ENCODE measurements at regions not wholly inside any gene's neighbourhood (a gene's known extent, or its start where the extent isn't known, plus 50 kb on each side); places are given as distances from the start of the nearest gene placed in this dataset.
"Not testable (repeated sequence)": the region's sequence is repeated elsewhere in the genome, so short reads cannot be mapped to it uniquely, and the experiment has no call there.

DNA sequence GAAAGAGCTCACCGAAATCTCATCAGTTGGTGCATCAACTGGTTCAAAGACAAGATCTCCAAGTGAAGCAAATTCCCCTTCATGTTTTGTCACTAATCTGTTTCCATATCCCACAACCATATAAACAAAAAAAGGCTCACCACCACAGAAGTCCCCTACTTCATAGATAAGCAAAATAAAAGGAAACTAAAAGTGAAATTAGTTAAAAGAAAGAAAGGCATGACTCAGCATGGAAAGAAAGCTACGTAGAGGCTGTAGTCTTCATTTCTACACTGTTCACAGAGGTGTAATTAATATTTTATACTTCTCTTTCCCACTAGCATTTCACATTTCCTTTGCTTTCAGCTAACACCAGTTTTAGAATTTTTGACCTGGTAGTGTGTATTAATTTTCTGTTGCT lies 208.0 kb downstream of the CYLC2 start:
- no peak for DNase-seq (ENCODE audit: low spot score)
- Histone ChIP-seq H2BK120ac (ENCODE audit: low read depth, low read length) (no peak overlapping the region), H3K27ac (replicated peaks; ENCODE audit: low read length) (no peak overlapping the region), H3K79me1 (ENCODE audit: low read depth, low read length) (no peaks in the 10 kb centered on the region), H2AFZ (ENCODE audit: low read length) (no peak overlapping the region), H2BK15ac (ENCODE audit: low read length) (no peak overlapping the region), H2AK5ac (ENCODE audit: low read depth, low read length) (no peak overlapping the region), H3K9me3 (replicated peaks in 1 of 2; ENCODE audit: control insufficient read depth in 2 of 2, insufficient read depth in 1 of 2, low read depth in 1 of 2, low read length in 2 of 2) (no peaks in the 10 kb centered on the region), H2BK12ac (ENCODE audit: low read length) (no peak overlapping the region), H3K18ac (ENCODE audit: low read length) (no peak overlapping the region), H3K9ac (ENCODE audit: low read depth, low read length, poor library complexity) (no peak overlapping the region), H3K36me3 (replicated peaks in 1 of 2; ENCODE audit: control insufficient read depth in 2 of 2, insufficient read depth in 2 of 2, low read length in 2 of 2) (no peaks in the 10 kb centered on the region), H3K27me3 (ENCODE audit: control insufficient read depth in 3 of 3, insufficient read depth in 3 of 3, low read depth in 1 of 3, low read length in 3 of 3) (no peaks in the 10 kb centered on the region), H3K4ac (ENCODE audit: low read length) (no peak overlapping the region), H4K91ac (ENCODE audit: low read depth, low read length, poor library complexity) (no peak overlapping the region), H3K4me1 (ENCODE audit: control insufficient read depth in 2 of 2, insufficient read depth in 1 of 2, low read depth in 1 of 2, low read length in 2 of 2) (no peaks in the 10 kb centered on the region), H3K23ac (ENCODE audit: low read depth, low read length, poor library complexity) (no peak overlapping the region), H3K4me2 (ENCODE audit: insufficient read depth, low read length, poor library complexity, severe bottlenecking) (no peak overlapping the region), H3K4me3 (ENCODE audit: low read length in 2 of 2) (no peak overlapping the region), H3K14ac (ENCODE audit: low read length) (no peak overlapping the region), H2BK5ac (ENCODE audit: low read length) (no peak overlapping the region), H4K8ac (ENCODE audit: low read depth, low read length) (no peak overlapping the region)
- WGBS, 2 donors (ENCODE audit: extremely low coverage in 2 of 2, insufficient read length in 2 of 2, insufficient replicate concordance in 1 of 2) = no CpG with 5 or more reads among the region's 2 CpGs

DNA sequence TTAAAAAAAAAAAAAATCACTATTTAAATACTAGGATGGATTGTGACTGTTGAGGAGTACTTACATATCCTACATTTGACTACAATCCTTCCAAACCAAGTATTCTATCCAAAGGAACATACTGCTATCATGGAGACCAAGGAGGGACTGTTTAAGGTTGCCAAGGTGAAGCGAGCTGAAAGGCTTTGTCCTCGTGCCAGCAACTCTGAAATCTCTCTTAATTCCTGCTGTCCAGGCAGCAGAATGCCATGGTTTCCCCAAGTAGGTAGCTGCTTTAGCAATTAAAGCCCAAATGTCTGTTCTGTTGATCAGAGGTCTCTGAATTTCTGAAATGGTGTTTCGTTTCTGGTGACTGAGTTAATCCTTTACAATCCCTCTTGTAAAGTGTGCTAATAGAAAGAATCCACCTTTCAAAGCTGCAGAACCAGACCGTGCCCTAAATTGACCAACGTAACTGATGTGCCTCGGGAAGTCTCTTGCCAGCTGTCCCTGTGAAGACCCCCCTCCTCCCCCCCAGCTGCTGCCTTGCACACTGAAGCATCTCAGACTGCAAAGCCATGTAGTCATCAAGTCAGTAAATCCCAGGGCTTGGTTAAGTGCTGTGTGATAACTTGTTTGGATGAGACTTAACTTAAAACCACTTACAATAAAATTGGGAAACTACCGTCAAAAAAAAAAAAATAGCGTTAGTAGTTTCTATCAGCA lies 210.9 kb downstream of the CYLC2 start:
- H3K14ac ChIP-seq (ENCODE audit: low read length); H2BK15ac ChIP-seq (ENCODE audit: low read length); H4K91ac ChIP-seq (ENCODE audit: low read depth, low read length, poor library complexity); DNase-seq (ENCODE audit: low spot score); H3K79me1 ChIP-seq (ENCODE audit: low read depth, low read length); H2AK5ac ChIP-seq (ENCODE audit: low read depth, low read length); H3K27ac ChIP-seq (replicated peaks; ENCODE audit: low read length); H3K4me2 ChIP-seq (ENCODE audit: insufficient read depth, low read length, poor library complexity, severe bottlenecking); H3K4me3 ChIP-seq (ENCODE audit: low read length in 2 of 2); H3K4ac ChIP-seq (ENCODE audit: low read length); H2AFZ ChIP-seq (ENCODE audit: low read length); H2BK5ac ChIP-seq (ENCODE audit: low read length); H3K9me3 ChIP-seq (replicated peaks in 1 of 2; ENCODE audit: control insufficient read depth in 2 of 2, insufficient read depth in 1 of 2, low read depth in 1 of 2, low read length in 2 of 2); H2BK120ac ChIP-seq (ENCODE audit: low read depth, low read length); H3K9ac ChIP-seq (ENCODE audit: low read depth, low read length, poor library complexity); H3K4me1 ChIP-seq (ENCODE audit: control insufficient read depth in 2 of 2, insufficient read depth in 1 of 2, low read depth in 1 of 2, low read length in 2 of 2); H2BK12ac ChIP-seq (ENCODE audit: low read length); H4K8ac ChIP-seq (ENCODE audit: low read depth, low read length); H3K18ac ChIP-seq (ENCODE audit: low read length); H3K23ac ChIP-seq (ENCODE audit: low read depth, low read length, poor library complexity); H3K27me3 ChIP-seq (ENCODE audit: control insufficient read depth in 3 of 3, insufficient read depth in 3 of 3, low read depth in 1 of 3, low read length in 3 of 3); H3K36me3 ChIP-seq (replicated peaks in 1 of 2; ENCODE audit: control insufficient read depth in 2 of 2, insufficient read depth in 2 of 2, low read length in 2 of 2): not testable (repeated sequence)
- WGBS, 2 donors (ENCODE audit: extremely low coverage in 2 of 2, insufficient read length in 2 of 2, insufficient replicate concordance in 1 of 2) = no CpG with 5 or more reads among the region's 8 CpGs

DNA sequence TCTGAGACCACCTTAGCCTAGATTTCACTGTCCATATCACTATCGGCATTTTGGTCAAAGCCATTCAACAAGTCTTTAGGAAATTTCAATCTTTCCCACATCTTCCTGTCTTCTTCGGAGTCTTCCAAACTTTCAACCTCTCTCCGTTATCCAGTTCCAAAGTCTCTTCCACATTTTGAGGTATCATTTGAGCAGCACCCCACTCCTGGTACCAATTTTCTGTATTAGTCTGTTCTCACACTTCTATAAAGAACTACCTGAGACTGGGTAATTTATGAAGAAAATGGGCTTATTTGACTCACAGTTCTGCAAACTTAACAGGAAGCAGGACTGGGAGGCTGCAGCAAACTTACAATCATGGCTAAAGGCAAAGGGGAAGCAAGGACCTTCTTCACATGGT lies 215.5 kb downstream of the CYLC2 start:
- Histone ChIP-seq H3K14ac (ENCODE audit: low read length) (no peak overlapping the region), H3K27ac (replicated peaks; ENCODE audit: low read length) (no peak overlapping the region), H3K36me3 (replicated peaks in 1 of 2; ENCODE audit: control insufficient read depth in 2 of 2, insufficient read depth in 2 of 2, low read length in 2 of 2) (no peaks in the 10 kb centered on the region), H4K91ac (ENCODE audit: low read depth, low read length, poor library complexity) (no peak overlapping the region), H3K4me1 (ENCODE audit: control insufficient read depth in 2 of 2, insufficient read depth in 1 of 2, low read depth in 1 of 2, low read length in 2 of 2) (no peaks in the 10 kb centered on the region), H2BK15ac (ENCODE audit: low read length) (no peak overlapping the region), H2BK120ac (ENCODE audit: low read depth, low read length) (no peak overlapping the region), H3K18ac (ENCODE audit: low read length) (no peak overlapping the region), H2BK5ac (ENCODE audit: low read length) (no peak overlapping the region), H3K4ac (ENCODE audit: low read length) (no peak overlapping the region), H4K8ac (ENCODE audit: low read depth, low read length) (no peak overlapping the region), H3K4me2 (ENCODE audit: insufficient read depth, low read length, poor library complexity, severe bottlenecking) (no peak overlapping the region), H3K27me3 (ENCODE audit: control insufficient read depth in 3 of 3, insufficient read depth in 3 of 3, low read depth in 1 of 3, low read length in 3 of 3) (no peaks in the 10 kb centered on the region), H3K79me1 (ENCODE audit: low read depth, low read length) (no peaks in the 10 kb centered on the region), H2AK5ac (ENCODE audit: low read depth, low read length) (no peak overlapping the region), H3K23ac (ENCODE audit: low read depth, low read length, poor library complexity) (no peak overlapping the region), H3K4me3 (ENCODE audit: low read length in 2 of 2) (no peak overlapping the region), H3K9ac (ENCODE audit: low read depth, low read length, poor library complexity) (no peak overlapping the region), H3K9me3 (replicated peaks in 1 of 2; ENCODE audit: control insufficient read depth in 2 of 2, insufficient read depth in 1 of 2, low read depth in 1 of 2, low read length in 2 of 2) (peaks cover 0 to 2% of the 10 kb centered on the region in 2 donors), H2BK12ac (ENCODE audit: low read length) (no peak overlapping the region), H2AFZ (ENCODE audit: low read length) (no peak overlapping the region)
- no peak for DNase-seq (ENCODE audit: low spot score)
- WGBS, 2 donors (ENCODE audit: extremely low coverage in 2 of 2, insufficient read length in 2 of 2, insufficient replicate concordance in 1 of 2) = no CpG with 5 or more reads among the region's 3 CpGs

DNA sequence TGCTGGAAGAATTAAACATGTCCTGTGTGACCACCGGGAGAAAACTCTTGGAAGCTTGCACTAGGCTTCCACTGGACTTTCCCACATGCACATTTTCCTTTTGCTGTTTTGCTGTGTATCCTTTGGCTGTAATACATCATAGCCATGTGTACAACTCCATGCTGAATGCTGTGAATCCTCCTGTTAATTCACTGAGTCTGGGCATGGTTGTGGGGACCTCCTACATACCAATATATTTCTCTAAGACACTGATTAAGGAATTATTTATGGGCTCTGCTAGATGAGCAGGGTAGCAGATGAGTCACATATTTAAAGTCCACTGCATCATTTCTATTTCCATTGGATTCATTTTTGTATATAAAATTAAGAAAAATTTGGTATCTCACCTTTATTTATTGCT lies 220.1 kb downstream of the CYLC2 start:
- no peak overlapping the region for H3K18ac ChIP-seq (ENCODE audit: low read length)
- H3K4me3 ChIP-seq (ENCODE audit: low read length in 2 of 2) = no peak overlapping the region
- H2BK120ac ChIP-seq (ENCODE audit: low read depth, low read length) = no peak overlapping the region

More for the DNA sequence above, 220.1 kb downstream of the CYLC2 start:
- no peak for DNase-seq (ENCODE audit: low spot score)
- no peak overlapping the region for H3K9ac ChIP-seq (ENCODE audit: low read depth, low read length, poor library complexity)
- no peak overlapping the region for H3K4ac ChIP-seq (ENCODE audit: low read length)
- no peak overlapping the region for H2AFZ ChIP-seq (ENCODE audit: low read length)
- no peaks in the 10 kb centered on the region for H3K27me3 ChIP-seq (ENCODE audit: control insufficient read depth in 3 of 3, insufficient read depth in 3 of 3, low read depth in 1 of 3, low read length in 3 of 3)
- no peak overlapping the region for H2BK5ac ChIP-seq (ENCODE audit: low read length)
- H2BK12ac ChIP-seq (ENCODE audit: low read length) = no peak overlapping the region
- H2AK5ac ChIP-seq (ENCODE audit: low read depth, low read length) = no peak overlapping the region
- WGBS, 2 donors (ENCODE audit: extremely low coverage in 2 of 2, insufficient read length in 2 of 2, insufficient replicate concordance in 1 of 2) = no CpG with 5 or more reads among the region's 1 CpG
- no peak overlapping the region for H2BK15ac ChIP-seq (ENCODE audit: low read length)
- H3K9me3 ChIP-seq (replicated peaks in 1 of 2; ENCODE audit: control insufficient read depth in 2 of 2, insufficient read depth in 1 of 2, low read depth in 1 of 2, low read length in 2 of 2) = no peaks in the 10 kb centered on the region
- no peak overlapping the region for H3K4me2 ChIP-seq (ENCODE audit: insufficient read depth, low read length, poor library complexity, severe bottlenecking)
- no peak overlapping the region for H4K8ac ChIP-seq (ENCODE audit: low read depth, low read length)
- no peaks in the 10 kb centered on the region for H3K4me1 ChIP-seq (ENCODE audit: control insufficient read depth in 2 of 2, insufficient read depth in 1 of 2, low read depth in 1 of 2, low read length in 2 of 2)
- H4K91ac ChIP-seq (ENCODE audit: low read depth, low read length, poor library complexity) = no peak overlapping the region
- H3K27ac ChIP-seq (replicated peaks; ENCODE audit: low read length) = no peak overlapping the region
- no peaks in the 10 kb centered on the region for H3K36me3 ChIP-seq (replicated peaks in 1 of 2; ENCODE audit: control insufficient read depth in 2 of 2, insufficient read depth in 2 of 2, low read length in 2 of 2)
- H3K23ac ChIP-seq (ENCODE audit: low read depth, low read length, poor library complexity) = no peak overlapping the region
- H3K14ac ChIP-seq (ENCODE audit: low read length) = no peak overlapping the region
- H3K79me1 ChIP-seq (ENCODE audit: low read depth, low read length) = no peaks in the 10 kb centered on the region
